Forelimb muscle (tissue), 1 donor: ENCODE measurements at regions not wholly inside any gene's neighbourhood (a gene's known extent, or its start where the extent isn't known, plus 50 kb on each side); places are given as distances from the start of the nearest gene placed in this dataset.
A peak's percentile ranks its signal among the peaks of the same experiment; 100 is the strongest.

Source experiments
- DNase-seq: peaks from one replicate; pipeline ENCODE4 v3.0.0-alpha.2; 2013; ENCODE audit warnings: low read depth

DNA sequence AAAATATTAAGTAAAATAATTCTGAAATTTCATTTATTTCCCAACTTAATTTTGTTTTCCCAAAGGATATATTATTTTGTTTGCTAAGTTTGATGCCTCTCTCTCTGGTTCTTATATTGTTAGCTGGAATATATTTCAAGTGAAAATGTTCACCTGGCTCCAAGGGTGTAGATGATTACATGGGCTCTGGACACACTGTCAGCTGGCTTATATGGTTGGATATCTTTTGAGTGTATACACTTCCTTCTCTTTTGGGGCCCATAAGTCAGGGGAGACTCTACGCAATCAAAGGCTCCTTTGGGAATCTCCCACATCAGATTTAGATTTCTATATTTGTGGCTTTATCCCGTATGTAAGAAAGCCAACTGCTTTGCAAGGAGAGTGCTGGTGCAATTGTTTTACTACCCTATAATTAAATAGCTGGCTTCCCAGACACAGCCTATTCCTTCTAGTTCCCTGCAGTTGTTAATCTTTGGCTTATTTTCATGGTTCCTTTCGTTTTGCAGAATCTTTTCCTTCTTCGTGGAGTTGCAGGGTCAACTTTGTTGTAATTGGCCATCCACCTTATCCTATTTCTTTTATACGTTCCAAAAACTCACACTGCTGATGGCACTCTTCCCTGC, 225.7 kb downstream of the DPH6 start:
- no peak for DNase-seq

DNA sequence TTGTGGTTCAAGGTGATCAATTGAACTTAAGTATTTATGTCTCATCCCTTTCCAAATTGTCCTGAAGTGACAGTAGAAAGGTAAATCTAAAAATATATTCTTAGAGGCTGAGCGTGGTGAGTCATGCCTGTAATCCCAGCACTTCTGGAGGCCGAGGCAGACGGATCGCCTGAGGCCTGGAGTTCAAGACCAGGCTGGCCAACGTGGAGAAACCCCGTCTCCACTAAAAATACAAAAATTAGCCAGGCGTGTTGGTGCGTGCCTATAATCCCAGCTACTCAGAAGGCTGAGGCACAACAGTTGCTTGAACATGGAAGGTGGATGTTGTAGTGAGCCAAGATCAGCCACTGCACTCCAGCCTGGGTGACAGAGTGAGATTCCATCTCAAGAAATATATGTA, 226.6 kb downstream of the DPH6 start:
- no peak for DNase-seq

DNA sequence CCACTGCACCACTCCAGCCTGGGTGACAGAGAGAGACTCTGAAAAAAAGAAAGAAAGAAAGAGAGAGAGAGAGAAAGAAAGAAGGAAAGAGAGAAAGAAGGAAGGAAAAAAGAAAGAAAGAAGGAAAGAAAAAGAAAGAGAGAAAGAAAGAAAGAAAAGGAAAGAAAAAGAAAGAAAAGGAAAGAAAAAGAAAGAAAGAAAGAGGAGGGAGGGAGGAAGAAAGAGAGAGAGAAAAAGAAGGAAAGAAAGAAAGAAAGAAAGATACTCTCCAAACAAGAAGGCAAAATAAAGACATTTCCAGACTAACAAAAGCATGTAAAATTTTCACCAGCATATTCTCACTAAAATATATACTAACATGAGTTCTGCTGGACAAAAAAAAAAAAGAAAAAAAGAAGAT, 228.7 kb downstream of the DPH6 start:
- no peak for DNase-seq

DNA sequence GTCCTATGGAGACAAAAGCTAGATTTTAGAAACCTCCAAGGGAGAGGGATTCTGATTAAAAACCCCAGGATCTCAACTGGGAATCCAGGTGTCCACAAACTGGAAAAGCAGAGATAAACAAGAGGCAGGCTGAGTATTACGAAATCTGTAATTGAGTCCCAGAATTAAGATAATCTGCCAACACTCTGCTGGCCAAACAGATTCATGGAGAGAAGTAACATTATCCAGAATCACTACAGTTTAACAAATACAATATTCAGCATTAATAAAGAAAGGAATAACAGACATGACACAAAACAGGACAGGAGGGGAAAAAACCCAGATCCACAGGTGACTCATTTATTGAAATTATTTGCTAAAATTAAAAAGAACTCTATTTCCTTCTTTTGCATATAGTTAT, 227.2 kb upstream of the NANOGP8 start:
- DNase-seq, result no peak

DNA sequence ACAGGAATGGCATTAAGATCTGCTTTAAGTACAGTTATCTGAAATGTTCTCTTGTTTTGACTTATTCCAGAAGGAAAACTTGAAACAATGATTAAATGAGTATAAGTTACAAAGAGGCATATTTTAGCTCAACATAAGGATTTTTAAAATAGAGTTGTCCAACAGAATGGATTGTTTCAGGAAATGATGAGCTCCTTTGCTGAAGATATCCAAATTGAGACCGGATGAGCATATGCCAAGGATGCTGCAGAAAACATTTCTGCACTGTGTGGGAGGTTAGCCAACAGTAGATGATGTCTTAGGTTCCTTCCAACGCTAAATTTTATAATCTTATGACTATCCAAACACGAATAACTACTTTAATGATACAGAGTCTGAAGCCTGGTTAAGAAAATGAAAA, 226.5 kb upstream of the NANOGP8 start:
- DNase-seq, result no peak

DNA sequence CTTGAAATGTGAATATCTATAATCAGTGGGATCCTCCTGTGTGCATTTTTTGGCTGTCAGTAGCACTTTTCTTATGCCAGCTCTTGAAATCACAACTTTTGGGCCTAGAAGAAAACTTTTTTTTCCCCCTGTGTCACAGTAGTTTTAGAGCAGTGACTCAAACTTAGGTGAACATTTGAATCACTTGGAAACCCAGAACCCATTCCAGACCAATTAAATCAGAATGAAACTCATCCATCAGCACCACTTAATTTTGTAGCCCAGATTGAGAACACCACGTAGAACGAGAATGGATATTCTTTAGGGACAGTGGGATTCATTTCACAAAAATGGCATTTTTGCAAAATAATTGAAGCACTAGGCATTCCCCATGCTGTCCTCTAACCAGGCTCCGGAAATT, 224.8 kb upstream of the NANOGP8 start:
- DNase-seq, result no peak

DNA sequence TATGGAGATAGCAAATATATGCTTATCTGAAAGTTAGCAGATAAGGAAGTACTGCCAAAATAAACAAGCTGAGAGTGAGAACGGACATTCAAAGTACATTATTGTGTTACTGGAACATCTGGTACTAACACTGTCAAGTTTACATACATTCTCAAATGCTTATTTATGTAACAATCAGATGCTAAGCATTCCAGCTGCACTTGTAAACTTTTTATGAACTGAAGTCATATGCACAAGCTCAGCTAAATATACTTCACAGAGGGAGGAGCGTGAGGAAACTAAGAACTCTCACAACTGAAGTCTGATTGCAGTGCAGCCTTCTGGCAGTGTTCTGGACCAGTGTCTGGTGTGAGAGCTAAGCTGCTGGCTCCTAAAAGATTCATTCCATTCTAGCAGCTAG, 223.7 kb upstream of the NANOGP8 start:
- DNase-seq, result peak; percentile 80

DNA sequence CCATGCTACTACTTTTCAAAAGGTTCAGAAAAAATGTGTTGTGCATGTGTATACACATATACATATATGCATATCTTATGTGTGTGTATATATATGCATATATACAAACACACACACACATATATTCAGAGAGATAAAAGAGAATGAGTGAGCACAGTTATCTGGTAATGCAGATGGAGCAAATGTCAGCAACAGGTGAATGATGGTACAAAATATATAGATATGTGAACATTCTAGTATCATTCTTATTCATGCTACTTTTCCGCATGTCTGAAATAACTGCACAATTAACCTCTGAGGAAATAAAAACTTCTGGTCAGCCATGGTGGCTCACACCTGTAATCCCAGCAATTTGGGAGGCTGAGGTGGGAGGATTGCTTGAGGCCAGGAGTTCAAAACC, 222.6 kb upstream of the NANOGP8 start:
- no peak for DNase-seq

DNA sequence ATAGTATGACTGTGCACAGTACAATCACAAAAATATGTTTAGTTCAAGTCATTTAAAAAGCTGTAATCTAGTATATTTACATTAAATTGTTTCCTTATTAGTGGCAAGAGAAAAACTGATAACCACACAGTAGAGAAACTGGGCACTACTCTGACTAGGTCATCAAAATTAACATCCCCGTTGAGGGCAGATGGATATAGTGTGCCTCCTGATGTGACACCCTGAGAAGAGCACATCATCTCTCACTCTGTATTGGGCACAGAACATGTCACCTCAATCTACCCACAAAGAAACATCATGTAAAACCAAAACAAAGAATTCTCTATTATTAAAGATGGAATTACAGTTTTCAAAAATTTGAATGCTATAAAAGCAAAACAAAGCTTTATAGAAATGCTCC, 221.9 kb upstream of the NANOGP8 start:
- no peak for DNase-seq

DNA sequence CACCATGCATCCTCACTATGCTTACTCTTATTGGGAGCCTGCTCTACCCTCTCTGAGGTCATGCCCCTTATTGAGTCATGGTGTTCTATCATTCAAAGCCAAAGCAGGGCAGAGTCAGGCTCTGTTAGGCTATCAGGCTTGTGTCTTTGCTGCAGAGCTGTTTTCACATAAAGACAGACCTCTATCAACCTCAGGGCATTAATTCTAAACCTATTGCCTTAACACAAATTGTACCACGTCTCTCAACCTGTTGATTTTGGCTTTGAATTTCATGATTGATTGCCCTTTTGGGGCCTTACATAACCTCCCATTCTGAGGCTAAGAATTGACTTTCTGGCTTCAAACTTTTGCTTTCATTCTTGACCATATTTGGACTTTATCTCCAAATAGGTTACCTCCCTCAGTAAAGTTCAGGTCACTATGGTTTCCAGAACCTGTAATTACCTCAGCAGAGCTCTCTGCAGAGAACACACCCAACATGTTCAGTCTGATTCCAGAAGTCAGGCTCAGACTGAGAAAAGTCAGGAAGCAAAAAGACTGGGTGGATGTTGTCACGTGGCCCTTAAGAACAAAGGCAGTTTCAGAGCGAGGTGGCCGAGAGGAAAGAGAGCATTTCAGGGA, 221.4 kb upstream of the NANOGP8 start:
- no peak for DNase-seq

DNA sequence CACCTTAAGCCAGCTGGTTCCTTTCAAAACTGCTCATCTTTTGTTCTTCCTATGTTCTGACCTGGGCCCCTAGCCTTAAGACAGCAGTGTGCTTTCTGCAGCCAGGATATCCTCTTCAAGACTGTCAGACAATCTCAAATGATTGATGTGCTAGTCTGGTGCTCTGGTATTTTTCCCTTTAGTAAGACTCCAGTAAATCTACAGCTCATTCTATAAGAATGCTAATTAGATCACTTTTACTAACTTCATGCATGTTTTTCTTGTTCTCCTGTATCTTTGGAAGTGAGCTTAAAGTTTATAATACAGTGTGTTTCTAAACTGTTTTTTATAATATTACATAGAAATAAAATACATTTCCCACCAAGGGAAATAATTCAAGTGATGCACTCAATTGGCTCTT, 220.9 kb upstream of the NANOGP8 start:
- DNase-seq, result peak; percentile 86

DNA sequence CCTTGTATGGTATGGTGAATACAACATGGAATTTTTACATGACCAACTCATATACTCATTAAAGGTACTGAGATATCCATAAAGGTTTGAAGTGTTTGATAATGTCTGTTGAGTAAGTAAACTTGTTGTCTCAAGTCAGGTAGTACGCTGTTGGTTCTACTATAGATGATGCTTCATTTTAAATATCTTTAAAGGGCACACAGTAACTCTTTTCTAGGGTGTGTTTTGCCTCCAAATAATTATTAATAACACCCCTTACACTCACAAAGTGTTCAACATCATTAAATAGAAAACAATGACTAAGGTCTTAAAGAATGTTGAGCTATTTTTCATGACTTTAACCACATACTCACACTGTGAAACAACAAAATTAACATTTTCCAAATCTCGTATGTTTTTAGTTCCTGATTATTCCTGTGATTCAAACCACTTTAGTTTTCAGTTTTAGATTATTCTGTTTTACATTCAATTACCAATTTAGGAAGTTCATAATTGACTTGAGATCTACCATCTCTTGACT, 220.0 kb upstream of the NANOGP8 start:
- DNase-seq, result no peak

DNA sequence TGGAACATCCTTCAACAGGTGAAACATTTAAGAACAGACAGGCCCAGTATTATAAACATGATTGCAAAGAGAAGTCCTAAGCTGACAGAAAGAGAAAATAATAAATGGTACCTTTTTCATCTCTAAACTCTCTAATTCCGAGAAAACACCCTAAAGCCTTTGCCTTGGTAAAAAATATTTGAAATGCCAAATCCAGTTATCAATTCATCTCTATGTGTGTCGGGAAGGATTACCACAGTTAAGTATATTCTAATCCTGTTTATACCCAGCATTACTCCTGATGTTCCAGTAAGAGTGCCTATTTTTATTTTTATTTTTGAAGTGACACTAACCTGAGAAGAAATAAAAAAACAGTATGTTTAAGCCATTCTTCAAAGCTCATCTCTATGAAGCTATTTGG, 219.3 kb upstream of the NANOGP8 start:
- DNase-seq, result no peak

DNA sequence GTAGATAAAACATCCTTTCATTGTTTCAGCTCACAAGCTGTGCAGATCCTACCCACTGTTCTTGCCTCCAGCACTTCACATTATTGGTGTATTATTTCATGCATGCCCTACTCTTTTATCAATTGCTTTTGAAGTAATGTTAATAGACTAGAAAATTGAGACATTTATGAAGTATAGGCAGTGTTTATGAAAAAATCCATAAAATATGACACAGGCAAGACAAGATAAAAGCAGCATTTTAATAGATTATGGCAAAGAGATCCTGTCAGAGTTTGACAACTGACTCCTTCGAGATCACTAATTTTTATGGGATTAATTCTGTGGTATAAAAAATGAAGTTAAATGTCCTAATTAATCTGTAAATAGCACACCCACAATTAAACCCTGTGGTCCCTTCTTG, 217.2 kb upstream of the NANOGP8 start:
- DNase-seq, result no peak

DNA sequence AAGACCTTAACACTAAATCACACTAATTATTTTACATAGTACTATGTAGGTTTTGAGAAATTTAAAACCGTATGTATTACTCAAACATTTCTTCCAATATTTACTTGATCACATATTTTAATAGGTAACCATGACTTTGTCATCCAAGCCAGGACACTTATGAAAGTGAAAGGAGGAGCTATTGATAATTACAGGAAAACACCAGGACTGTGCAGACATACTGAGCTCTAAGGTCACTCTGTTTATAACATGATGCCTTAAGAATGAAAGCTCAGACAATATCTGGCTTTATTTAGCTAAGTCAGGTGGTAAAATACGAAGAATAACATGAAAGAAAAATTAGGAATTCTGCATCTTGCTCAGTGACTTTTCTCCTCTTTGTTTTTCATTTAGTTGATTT, 216.0 kb upstream of the NANOGP8 start:
- DNase-seq, result no peak

DNA sequence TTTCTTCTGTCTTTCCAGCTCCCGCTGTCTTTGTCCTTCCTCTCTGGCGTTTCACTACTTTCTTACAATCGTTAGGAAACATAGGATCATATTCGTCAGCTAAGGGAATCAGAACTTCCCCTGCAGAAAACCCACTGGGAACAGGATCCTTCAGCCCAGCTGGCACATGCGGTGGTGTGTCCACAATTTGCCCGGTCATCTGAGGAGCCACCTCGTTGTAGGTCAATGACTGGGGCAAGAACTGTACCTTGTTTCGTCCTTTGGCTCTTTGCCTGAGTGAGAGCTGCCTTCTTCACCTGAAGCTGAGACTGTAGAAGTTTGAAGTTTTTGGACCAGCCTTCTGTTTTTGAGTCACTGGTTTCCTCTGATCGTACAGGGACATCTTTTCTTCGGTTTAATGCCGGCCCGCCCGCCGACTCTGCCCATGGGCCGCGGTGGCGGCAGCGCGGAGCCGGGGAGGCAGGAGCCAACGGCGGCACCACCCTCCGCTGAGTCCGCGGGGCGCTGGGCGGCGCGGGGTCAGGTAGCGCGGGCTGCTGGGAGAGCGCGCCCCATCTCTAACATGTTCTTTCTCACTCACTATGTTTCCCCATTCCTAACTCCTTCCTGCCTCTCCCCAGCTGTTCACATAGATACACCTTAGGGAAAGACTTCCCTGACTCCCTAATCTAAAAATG, 214.1 kb upstream of the NANOGP8 start:
- no peak for DNase-seq

DNA sequence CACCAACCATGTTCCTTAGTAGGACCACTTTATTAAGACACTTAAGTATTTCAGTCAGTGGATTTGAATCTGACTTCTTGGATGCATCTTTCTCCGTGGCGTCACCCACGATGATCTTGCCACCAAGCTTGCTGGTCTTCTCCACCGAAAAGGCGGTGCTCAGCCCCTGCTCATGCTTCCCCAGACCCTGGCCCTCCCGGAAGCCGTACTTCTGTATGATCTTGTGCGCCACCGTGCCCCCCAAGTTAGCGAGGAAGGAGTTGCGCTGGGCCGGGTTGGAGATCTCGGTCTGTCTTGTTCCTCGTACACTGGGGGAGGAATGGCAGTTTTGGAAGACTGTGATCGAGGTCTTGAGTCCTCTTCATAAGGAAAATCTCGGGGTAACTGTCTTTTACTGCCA, 213.4 kb upstream of the NANOGP8 start:
- DNase-seq, result no peak

DNA sequence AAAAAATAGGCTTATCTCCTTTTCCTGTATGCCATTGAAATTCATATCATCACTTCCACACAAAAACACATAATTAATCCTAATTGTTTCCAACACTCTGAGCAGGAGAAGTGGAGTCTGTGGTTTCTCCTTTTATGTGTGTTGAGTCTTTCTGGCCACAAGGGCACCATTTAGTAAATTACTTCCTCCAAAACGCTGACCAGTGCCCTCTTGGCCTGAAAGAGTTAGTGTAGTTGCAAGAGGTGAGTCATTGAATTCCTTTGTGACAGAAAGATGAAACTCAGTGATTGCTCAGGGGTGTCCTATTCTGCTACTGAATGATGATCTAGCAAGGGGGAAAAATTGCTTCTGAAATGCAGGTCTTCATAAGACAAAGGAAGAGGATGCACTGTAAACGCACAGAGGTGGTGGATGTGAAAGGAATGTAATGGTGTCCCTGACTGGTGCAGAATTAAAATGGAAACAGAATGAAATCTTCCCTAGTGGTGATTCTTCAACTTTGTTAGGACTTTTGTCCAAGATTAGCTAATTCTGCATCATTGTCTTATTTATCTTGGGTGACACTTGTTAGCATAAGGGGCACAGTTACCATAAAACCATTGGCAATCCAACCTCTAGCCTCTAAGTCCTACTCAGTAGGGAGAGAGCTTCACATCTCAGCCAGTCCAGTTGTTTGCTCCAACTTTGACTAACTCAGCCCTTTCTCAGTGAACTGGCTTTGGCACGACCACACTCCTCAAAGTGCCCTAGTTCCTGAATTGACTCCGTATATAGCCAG, 208.4 kb upstream of the NANOGP8 start:
- DNase-seq, result no peak

DNA sequence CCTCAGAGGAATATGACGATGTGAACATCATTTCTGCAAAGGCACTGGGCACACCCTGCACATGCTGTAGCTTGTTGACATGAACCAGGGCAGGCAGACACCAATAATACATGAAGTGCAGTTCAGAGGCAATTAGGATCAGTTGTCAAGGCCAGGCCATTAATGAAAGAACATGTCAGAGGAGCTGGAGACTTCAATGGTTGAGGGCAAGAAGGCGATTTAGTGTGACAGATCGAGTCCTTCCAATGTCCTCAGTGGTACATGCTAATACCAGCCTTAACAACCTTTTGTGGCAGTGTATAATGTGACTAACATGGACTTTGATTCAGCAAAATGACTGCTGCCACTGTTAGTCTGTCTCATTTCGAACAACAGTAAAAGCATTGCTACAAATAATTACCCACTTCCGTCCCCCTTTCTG, 205.2 kb upstream of the NANOGP8 start:
- DNase-seq, result no peak

DNA sequence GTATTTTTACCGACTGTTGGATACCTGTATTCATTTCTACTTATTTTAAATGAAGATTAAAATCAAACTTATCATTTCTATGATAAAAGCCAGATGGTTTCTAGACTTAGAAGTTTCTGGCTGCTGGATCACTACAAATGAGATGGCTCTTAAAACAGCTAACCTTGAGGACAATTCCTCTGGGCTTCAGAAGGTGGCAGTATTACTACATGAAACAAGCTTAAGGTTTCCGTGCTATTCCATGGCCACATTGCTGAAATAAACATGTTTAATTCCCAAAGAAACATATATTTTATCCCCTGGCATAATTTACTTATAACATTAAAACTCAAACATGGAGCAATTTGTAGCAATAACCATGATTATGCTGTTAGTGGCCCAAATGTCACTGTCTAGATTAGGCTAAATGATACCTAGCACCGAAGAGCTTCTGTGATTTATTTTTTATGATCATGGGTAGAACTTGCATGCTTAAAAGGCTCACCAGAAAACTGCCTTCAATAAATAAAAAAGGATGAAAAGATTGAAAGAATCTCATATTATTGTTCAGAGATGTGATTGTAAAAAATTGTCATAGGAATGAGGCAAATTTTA, 204.0 kb upstream of the NANOGP8 start:
- DNase-seq, result peak; percentile 52

DNA sequence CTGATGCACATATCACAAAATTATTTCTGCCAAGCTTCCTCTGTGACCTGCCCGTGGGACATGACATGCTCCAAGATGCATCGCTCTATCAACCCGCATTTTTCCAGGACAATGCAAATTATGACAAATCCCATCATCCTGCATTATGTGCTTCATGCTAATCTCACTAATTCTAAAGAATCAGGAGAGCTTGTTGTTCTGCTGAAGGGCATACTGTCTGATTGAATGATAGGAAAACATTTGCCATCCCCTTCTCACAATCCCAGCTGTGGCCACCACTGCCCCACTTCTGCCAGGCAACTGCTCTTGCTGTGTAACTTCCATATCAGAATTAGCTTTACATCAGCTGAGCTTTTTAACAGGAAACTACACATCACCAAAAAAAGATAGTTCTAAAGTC, 203.5 kb upstream of the NANOGP8 start:
- DNase-seq, result no peak

DNA sequence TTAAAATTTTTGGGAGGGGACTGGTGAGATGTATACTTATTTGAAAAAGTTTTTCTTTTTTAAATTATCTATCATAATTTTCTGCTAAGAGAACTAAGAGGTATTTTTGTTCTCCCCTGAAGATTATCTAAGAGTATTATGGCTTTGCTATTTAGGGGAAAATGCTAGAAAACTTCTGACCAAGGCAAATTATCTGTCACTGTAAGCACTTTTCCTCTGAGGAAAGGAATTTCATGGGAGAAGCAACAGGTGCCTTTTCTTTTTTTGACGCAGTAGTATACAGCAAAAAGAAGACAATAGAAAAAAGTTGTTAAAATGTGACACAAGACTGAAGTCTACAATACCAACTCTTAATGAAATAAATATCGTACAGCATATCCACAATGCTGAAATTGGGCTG, 201.6 kb upstream of the NANOGP8 start:
- DNase-seq, result no peak
